NCI-H82 (cell line): ENCODE measurements at regions not wholly inside any gene's neighbourhood (a gene's known extent, or its start where the extent isn't known, plus 50 kb on each side); places are given as distances from the start of the nearest gene placed in this dataset.
A peak's percentile ranks its signal among the peaks of the same experiment; 100 is the strongest.

Experiments
- DNase-seq: peaks from one replicate; lab custom pipeline; 2025; lab: John Stamatoyannopoulos, UW

- DNase-seq, result peak; percentile 13
Observed at GRCh38 chr6:22027040-22027725, 269.7 kb downstream of the PRL start.

- no peak for DNase-seq
Observed at GRCh38 chr6:22028403-22029090, 268.3 kb downstream of the PRL start.

- DNase-seq, result no peak
Observed at GRCh38 chr6:22029171-22029570, 267.7 kb downstream of the PRL start.

GRCh38 chr6:22030730-22031619 is 265.9 kb downstream of the PRL start:
- no peak for DNase-seq

GRCh38 chr6:22035690-22036089 is 261.1 kb downstream of the PRL start:
- no peak for DNase-seq

GRCh38 chr6:22036275-22036674 is 260.6 kb downstream of the PRL start:
- DNase-seq, result no peak

GRCh38 chr6:22036699-22037098 is 260.1 kb downstream of the PRL start:
- no peak for DNase-seq

GRCh38 chr6:22041797-22042480 is 254.9 kb downstream of the PRL start:
- DNase-seq, result no peak

GRCh38 chr6:22042706-22043105 is 254.1 kb downstream of the PRL start:
- DNase-seq, result no peak

GRCh38 chr6:22043284-22043962 is 253.4 kb downstream of the PRL start:
- peak; percentile 36 for DNase-seq

- DNase-seq, result no peak
Observed at GRCh38 chr6:22045261-22045912, 251.4 kb downstream of the PRL start.

GRCh38 chr6:22049002-22049401 is 247.8 kb downstream of the PRL start:
- DNase-seq, result no peak

- DNase-seq, result no peak
Observed at GRCh38 chr6:22053391-22053997, 243.3 kb downstream of the PRL start.

GRCh38 chr6:22056398-22056797 is 240.4 kb downstream of the PRL start:
- DNase-seq, result no peak

- no peak for DNase-seq
Observed at GRCh38 chr6:22057962-22058361, 238.9 kb downstream of the PRL start.

- no peak for DNase-seq
Observed at GRCh38 chr6:22059126-22059525, 237.7 kb downstream of the PRL start.

- no peak for DNase-seq
Observed at GRCh38 chr6:22059946-22060345, 236.9 kb downstream of the PRL start.

- no peak for DNase-seq
Observed at GRCh38 chr6:22062807-22063408, 233.9 kb downstream of the PRL start.

GRCh38 chr6:22064558-22064957 is 232.3 kb downstream of the PRL start:
- no peak for DNase-seq

GRCh38 chr6:22067122-22067521 is 229.7 kb downstream of the PRL start:
- DNase-seq, result no peak
